Vagina (tissue), 2 donors: ENCODE measurements at regions not wholly inside any gene's neighbourhood (a gene's known extent, or its start where the extent isn't known, plus 50 kb on each side); places are given as distances from the start of the nearest gene placed in this dataset.

Experiments
- POLR2A ChIP-seq, 2 donors: fragments of 450-650 bp; IDR thresholded peaks; one replicate each; pipeline ENCODE4 v1.6.1; 2017; ENCODE audit warnings: antibody characterized with exemption in 2 of 2, mild to moderate bottlenecking in 2 of 2, moderate library complexity in 2 of 2
- TF ChIP-seq, protein P1 (sequence below), 3 experiments: fragments of 450-650 bp in 2 of 3; fragments of 200-600 bp in 1 of 3; sonication (generic) in 1 of 3; IDR thresholded peaks; one replicate each; pipeline ENCODE4 v1.5.1; 2017 to 2019; ENCODE audit warnings: antibody characterized with exemption in 3 of 3, mild to moderate bottlenecking in 2 of 3, moderate library complexity in 2 of 3

DNA sequence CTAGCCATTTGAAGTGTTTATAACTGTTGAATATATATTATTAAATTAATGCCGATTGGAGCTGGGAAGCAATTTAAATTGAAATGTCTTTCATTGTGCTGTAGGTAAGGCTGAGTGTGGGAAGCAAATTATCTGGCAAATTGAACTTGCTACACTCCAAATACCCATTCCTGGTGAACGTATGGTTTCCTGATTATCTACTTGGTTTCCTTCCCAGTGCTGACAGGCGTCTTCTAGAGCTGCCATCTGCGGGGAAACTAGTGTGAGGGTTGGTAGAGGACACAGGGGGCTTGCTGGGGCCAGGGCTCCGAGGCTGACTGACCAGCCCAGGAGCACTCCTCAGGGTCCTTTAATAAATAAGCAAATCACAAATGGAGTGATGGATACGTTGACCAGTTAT is 581.4 kb upstream of the LMCD1 start:
- no peak for TF ChIP-seq POLR2A (IDR thresholded peaks at IDR 0.05)
- TF ChIP-seq, protein P1, sequence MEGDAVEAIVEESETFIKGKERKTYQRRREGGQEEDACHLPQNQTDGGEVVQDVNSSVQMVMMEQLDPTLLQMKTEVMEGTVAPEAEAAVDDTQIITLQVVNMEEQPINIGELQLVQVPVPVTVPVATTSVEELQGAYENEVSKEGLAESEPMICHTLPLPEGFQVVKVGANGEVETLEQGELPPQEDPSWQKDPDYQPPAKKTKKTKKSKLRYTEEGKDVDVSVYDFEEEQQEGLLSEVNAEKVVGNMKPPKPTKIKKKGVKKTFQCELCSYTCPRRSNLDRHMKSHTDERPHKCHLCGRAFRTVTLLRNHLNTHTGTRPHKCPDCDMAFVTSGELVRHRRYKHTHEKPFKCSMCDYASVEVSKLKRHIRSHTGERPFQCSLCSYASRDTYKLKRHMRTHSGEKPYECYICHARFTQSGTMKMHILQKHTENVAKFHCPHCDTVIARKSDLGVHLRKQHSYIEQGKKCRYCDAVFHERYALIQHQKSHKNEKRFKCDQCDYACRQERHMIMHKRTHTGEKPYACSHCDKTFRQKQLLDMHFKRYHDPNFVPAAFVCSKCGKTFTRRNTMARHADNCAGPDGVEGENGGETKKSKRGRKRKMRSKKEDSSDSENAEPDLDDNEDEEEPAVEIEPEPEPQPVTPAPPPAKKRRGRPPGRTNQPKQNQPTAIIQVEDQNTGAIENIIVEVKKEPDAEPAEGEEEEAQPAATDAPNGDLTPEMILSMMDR (IDR thresholded peaks at IDR 0.05) = no peak
